ENCODE measurements at regions not wholly inside any gene's neighbourhood (a gene's known extent, or its start where the extent isn't known, plus 50 kb on each side); places are given as distances from the start of the nearest gene placed in this dataset.

DNA sequence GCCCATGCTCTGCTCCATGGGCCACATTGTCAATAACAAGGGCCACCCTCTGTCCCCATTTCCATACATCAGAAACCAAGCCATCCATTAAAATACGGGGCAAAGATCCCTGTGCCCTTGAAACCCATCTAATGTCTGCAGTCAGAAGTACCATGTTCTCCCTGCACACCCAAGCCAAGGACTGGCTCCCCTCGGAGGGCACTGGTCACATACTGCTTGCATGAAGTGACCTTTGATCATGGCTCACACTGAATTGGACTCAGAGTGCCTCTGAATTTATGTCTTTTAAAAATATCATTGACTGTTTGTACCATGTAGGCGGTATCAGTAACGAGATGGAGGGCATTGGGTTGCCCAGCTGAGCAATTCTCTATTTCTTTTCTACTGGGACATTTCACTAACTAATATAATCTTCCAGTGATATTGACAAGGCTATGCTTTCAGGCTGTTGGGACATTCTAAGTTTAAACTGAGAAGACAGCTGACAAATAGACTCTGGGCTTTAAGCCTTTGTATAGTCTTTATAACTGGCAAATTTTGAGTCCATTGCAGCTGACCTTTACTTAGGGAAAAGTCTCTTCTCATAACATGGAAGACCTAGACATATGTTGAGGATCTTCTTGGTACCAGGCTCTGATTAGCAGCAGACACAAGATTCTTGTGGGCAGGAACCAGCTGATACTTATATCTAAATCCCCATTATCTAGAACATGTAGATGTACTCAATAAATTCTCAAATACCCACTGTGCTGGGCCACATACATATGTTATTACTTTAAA lies 214.3 kb downstream of the MYCN start:
- TF ChIP-seq, protein P1, sequence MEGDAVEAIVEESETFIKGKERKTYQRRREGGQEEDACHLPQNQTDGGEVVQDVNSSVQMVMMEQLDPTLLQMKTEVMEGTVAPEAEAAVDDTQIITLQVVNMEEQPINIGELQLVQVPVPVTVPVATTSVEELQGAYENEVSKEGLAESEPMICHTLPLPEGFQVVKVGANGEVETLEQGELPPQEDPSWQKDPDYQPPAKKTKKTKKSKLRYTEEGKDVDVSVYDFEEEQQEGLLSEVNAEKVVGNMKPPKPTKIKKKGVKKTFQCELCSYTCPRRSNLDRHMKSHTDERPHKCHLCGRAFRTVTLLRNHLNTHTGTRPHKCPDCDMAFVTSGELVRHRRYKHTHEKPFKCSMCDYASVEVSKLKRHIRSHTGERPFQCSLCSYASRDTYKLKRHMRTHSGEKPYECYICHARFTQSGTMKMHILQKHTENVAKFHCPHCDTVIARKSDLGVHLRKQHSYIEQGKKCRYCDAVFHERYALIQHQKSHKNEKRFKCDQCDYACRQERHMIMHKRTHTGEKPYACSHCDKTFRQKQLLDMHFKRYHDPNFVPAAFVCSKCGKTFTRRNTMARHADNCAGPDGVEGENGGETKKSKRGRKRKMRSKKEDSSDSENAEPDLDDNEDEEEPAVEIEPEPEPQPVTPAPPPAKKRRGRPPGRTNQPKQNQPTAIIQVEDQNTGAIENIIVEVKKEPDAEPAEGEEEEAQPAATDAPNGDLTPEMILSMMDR (IDR thresholded peaks at IDR 0.05): no peak
- no peak overlapping the region for H3K27ac Mint-ChIP-seq
- H3K36me3 ChIP-seq (ENCODE audit: insufficient read depth, low read length): no peaks in the 10 kb centered on the region
- no peak overlapping the region for H3K4me3 ChIP-seq (ENCODE audit: low read length)
- CTCF ChIA-PET: no interaction called here
- no peak overlapping the region for H3K27ac ChIP-seq (ENCODE audit: low read depth in 1 of 2, low read length in 2 of 2)
- no peak for DNase-seq
- intact Hi-C loops (cut with DNase I, micrococcal nuclease): no loop called here
- no peaks in the 10 kb centered on the region for H3K9me3 Mint-ChIP-seq
- no peaks in the 10 kb centered on the region for H3K4me1 ChIP-seq (ENCODE audit: insufficient read depth, low read length)
- POLR2A ChIA-PET: no interaction called here
- no peaks in the 10 kb centered on the region for H3K4me1 Mint-ChIP-seq (ENCODE audit: low read depth)
- no peak for ATAC-seq (ENCODE audit: poor library complexity)
- no peaks in the 10 kb centered on the region for H3K27me3 ChIP-seq (ENCODE audit: control insufficient read depth in 1 of 2, insufficient read depth in 2 of 2, low read length in 2 of 2)
- H3K4me3 Mint-ChIP-seq: no peak overlapping the region
- H3K27me3 Mint-ChIP-seq: peaks cover 26% of the 10 kb centered on the region
- H3K36me3 Mint-ChIP-seq (ENCODE audit: low read depth): no peaks in the 10 kb centered on the region
- H3K9me3 ChIP-seq (ENCODE audit: control insufficient read depth in 1 of 2, insufficient read depth in 1 of 2, low read length in 2 of 2): peaks cover 0 to 7% of the 10 kb centered on the region in 2 experiments

DNA sequence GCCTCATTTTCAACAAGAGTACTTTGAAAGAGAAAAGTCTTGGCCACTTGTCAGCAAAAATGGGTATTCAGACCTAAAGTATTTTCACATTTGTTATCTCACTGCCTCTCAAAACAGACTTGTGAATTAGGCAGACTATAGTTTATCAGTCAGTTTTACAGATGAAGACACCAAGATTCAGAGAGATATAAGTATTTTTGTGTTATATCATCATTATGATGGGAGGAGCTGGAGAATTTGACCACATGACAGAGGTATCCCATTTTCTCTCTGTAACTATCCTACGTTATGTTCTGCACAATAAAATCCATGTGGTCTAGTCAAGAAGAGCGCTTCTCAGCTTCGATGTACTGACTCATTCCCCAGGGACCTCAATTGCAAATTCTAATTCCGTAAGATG lies 213.7 kb downstream of the MYCN start:
- Mint-ChIP-seq H3K27me3 (peaks cover 26% of the 10 kb centered on the region), H3K27ac (no peak overlapping the region), H3K36me3 (ENCODE audit: low read depth) (no peaks in the 10 kb centered on the region), H3K9me3 (no peaks in the 10 kb centered on the region), H3K4me3 (no peak overlapping the region), H3K4me1 (ENCODE audit: low read depth) (no peaks in the 10 kb centered on the region)
- no peak for ATAC-seq (ENCODE audit: poor library complexity)
- intact Hi-C loops (cut with DNase I, micrococcal nuclease): no loop called here
- Histone ChIP-seq H3K4me3 (ENCODE audit: low read length) (no peak overlapping the region), H3K27me3 (ENCODE audit: control insufficient read depth in 1 of 2, insufficient read depth in 2 of 2, low read length in 2 of 2) (no peaks in the 10 kb centered on the region), H3K36me3 (ENCODE audit: insufficient read depth, low read length) (no peaks in the 10 kb centered on the region), H3K4me1 (ENCODE audit: insufficient read depth, low read length) (no peaks in the 10 kb centered on the region), H3K27ac (ENCODE audit: low read depth in 1 of 2, low read length in 2 of 2) (no peak overlapping the region), H3K9me3 (ENCODE audit: control insufficient read depth in 1 of 2, insufficient read depth in 1 of 2, low read length in 2 of 2) (peaks cover 0 to 8% of the 10 kb centered on the region in 2 experiments)
- ChIA-PET POLR2A (no interaction called here), CTCF (no interaction called here)
- DNase-seq: no peak
- TF ChIP-seq, protein P1 (IDR thresholded peaks at IDR 0.05): no peak

GRCh38 chr2:16153754-16154035 lies 213.3 kb downstream of the MYCN start:
- Mint-ChIP-seq H3K27ac (no peak overlapping the region), H3K36me3 (ENCODE audit: low read depth) (no peaks in the 10 kb centered on the region), H3K9me3 (no peaks in the 10 kb centered on the region), H3K27me3 (peaks cover 26% of the 10 kb centered on the region), H3K4me3 (no peak overlapping the region), H3K4me1 (ENCODE audit: low read depth) (no peaks in the 10 kb centered on the region)
- Histone ChIP-seq H3K4me3 (ENCODE audit: low read length) (no peak overlapping the region), H3K4me1 (ENCODE audit: insufficient read depth, low read length) (no peaks in the 10 kb centered on the region), H3K36me3 (ENCODE audit: insufficient read depth, low read length) (no peaks in the 10 kb centered on the region), H3K27ac (ENCODE audit: low read depth in 1 of 2, low read length in 2 of 2) (no peak overlapping the region), H3K9me3 (ENCODE audit: control insufficient read depth in 1 of 2, insufficient read depth in 1 of 2, low read length in 2 of 2) (peaks cover 0 to 6% of the 10 kb centered on the region in 2 experiments), H3K27me3 (ENCODE audit: control insufficient read depth in 1 of 2, insufficient read depth in 2 of 2, low read length in 2 of 2) (no peaks in the 10 kb centered on the region)
- intact Hi-C loops (cut with DNase I, micrococcal nuclease): no loop called here
- no peak for DNase-seq
- ATAC-seq (ENCODE audit: poor library complexity): no peak
- CTCF ChIA-PET: no interaction called here
- TF ChIP-seq, protein P1 (IDR thresholded peaks at IDR 0.05): no peak
- POLR2A ChIA-PET: no interaction called here
